HEK293T (cell line): ENCODE measurements at regions not wholly inside any gene's neighbourhood (a gene's known extent, or its start where the extent isn't known, plus 50 kb on each side); places are given as distances from the start of the nearest gene placed in this dataset.

Source experiments
- CTCF ChIA-PET: fragments of 350-600 bp; formaldehyde crosslinking; extraction: SDS; loops from one replicate; lab custom pipeline; 2021; ENCODE audit warnings: antibody characterized with exemption, inconsistent platforms; lab: Yijun Ruan, JAX
- POLR2A ChIA-PET: fragments of 350-600 bp; formaldehyde crosslinking; extraction: SDS; loops from one replicate; lab custom pipeline; 2020; ENCODE audit warnings: antibody characterized with exemption, inconsistent platforms; lab: Yijun Ruan, JAX
- DNase-seq: peaks from one replicate; pipeline ENCODE4 v3.0.0; 2012; ENCODE audit warnings: mixed read lengths; ENCODE audit errors: extremely low spot score
- ARNT ChIP-seq: fragments of 450-650 bp; IDR thresholded peaks from 2 replicates; pipeline ENCODE4 v1.6.1; 2017; ENCODE audit warnings: mild to moderate bottlenecking
- BHLHE40 ChIP-seq: fragments of 450-650 bp; IDR thresholded peaks from 2 replicates; pipeline ENCODE4 v1.6.1; 2016; ENCODE audit warnings: mild to moderate bottlenecking, moderate library complexity, borderline replicate concordance
- CTBP1 ChIP-seq: fragments of 450-650 bp; IDR thresholded peaks from 2 replicates; pipeline ENCODE4 v1.6.1; 2016; ENCODE audit warnings: borderline replicate concordance
- ELF4 ChIP-seq: fragments of 450-650 bp; IDR thresholded peaks from 2 replicates; pipeline ENCODE4 v1.6.1; 2017; ENCODE audit warnings: antibody characterized with exemption
- FOXA1 ChIP-seq: fragments of 450-650 bp; IDR thresholded peaks from 2 replicates; pipeline ENCODE4 v1.6.1; 2016; ENCODE audit warnings: mild to moderate bottlenecking
- FOXK2 ChIP-seq: fragments of 450-650 bp; IDR thresholded peaks from 2 replicates; pipeline ENCODE4 v1.6.1; 2016; ENCODE audit warnings: mild to moderate bottlenecking
- FOXM1 ChIP-seq: fragments of 450-650 bp; IDR thresholded peaks from 2 replicates; pipeline ENCODE4 v1.6.1; 2017; ENCODE audit warnings: mild to moderate bottlenecking, borderline replicate concordance
- HDGF ChIP-seq: fragments of 450-650 bp; IDR thresholded peaks from 2 replicates; pipeline ENCODE4 v1.6.1; 2017; ENCODE audit warnings: antibody characterized with exemption, borderline replicate concordance
- L3MBTL2 ChIP-seq: fragments of 450-650 bp; conservative IDR thresholded peaks from 2 replicates; pipeline ENCODE4 v1.6.1; 2016; ENCODE audit warnings: mild to moderate bottlenecking
- LEF1 ChIP-seq: fragments of 450-650 bp; IDR thresholded peaks from 2 replicates; pipeline ENCODE4 v1.6.1; 2017; ENCODE audit warnings: mild to moderate bottlenecking, borderline replicate concordance
- NFRKB ChIP-seq: fragments of 450-650 bp; IDR thresholded peaks from 2 replicates; pipeline ENCODE4 v1.6.1; 2016; ENCODE audit warnings: mild to moderate bottlenecking, moderate library complexity
- SP1 ChIP-seq: fragments of 450-650 bp; IDR thresholded peaks from 2 replicates; pipeline ENCODE4 v1.6.1; 2017
- SUZ12 ChIP-seq: fragments of 450-650 bp; IDR thresholded peaks from 2 replicates; pipeline ENCODE4 v1.6.1; 2016; ENCODE audit warnings: mild to moderate bottlenecking
- TARDBP ChIP-seq: fragments of 450-650 bp; IDR thresholded peaks from 2 replicates; pipeline ENCODE4 v1.6.1; 2016
- ZNF384 ChIP-seq: fragments of 450-650 bp; IDR thresholded peaks from 2 replicates; pipeline ENCODE4 v1.6.1; 2016
- TF ChIP-seq, protein P1 (sequence below): fragments of 450-650 bp; IDR thresholded peaks from 2 replicates; pipeline ENCODE4 v1.6.1; 2016

DNA sequence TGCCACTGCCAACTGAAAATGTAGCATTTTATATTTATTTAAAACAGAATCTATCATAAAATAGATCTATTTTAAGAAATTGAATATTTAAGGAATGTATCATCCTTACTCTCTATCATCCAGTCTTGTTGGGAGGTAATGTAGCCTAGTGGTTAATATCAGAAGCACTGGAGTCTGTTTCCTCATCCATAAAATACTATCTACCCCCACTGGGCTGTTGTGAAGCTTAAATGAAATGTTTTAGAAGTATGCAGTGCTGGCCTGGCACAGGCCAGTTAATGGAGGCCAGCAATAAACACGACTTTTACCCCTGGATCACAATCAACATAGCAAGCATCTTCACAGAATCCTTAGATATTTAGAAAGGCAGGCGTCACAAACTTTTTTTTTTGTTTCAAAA, 188.0 kb downstream of the CAND1 start:
- CTCF ChIA-PET, result interaction anchor here (0.7 kb wide), 1 partner anchor 746 kb away, joined by 4 read pairs; no protein-coding TSS in a partner anchor
- TF ChIP-seq CTBP1 (no peak), FOXA1 (no peak), TARDBP (no peak), SP1 (no peak), BHLHE40 (no peak), FOXM1 (no peak), HDGF (no peak), SUZ12 (no peak), L3MBTL2 (no peak), LEF1 (no peak), NFRKB (no peak), ELF4 (no peak), FOXK2 (no peak), ARNT (no peak)
- TF ChIP-seq, protein P1, sequence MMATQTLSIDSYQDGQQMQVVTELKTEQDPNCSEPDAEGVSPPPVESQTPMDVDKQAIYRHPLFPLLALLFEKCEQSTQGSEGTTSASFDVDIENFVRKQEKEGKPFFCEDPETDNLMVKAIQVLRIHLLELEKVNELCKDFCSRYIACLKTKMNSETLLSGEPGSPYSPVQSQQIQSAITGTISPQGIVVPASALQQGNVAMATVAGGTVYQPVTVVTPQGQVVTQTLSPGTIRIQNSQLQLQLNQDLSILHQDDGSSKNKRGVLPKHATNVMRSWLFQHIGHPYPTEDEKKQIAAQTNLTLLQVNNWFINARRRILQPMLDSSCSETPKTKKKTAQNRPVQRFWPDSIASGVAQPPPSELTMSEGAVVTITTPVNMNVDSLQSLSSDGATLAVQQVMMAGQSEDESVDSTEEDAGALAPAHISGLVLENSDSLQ, result no peak
- DNase-seq, result no peak
- POLR2A ChIA-PET, result no interaction called here

DNA sequence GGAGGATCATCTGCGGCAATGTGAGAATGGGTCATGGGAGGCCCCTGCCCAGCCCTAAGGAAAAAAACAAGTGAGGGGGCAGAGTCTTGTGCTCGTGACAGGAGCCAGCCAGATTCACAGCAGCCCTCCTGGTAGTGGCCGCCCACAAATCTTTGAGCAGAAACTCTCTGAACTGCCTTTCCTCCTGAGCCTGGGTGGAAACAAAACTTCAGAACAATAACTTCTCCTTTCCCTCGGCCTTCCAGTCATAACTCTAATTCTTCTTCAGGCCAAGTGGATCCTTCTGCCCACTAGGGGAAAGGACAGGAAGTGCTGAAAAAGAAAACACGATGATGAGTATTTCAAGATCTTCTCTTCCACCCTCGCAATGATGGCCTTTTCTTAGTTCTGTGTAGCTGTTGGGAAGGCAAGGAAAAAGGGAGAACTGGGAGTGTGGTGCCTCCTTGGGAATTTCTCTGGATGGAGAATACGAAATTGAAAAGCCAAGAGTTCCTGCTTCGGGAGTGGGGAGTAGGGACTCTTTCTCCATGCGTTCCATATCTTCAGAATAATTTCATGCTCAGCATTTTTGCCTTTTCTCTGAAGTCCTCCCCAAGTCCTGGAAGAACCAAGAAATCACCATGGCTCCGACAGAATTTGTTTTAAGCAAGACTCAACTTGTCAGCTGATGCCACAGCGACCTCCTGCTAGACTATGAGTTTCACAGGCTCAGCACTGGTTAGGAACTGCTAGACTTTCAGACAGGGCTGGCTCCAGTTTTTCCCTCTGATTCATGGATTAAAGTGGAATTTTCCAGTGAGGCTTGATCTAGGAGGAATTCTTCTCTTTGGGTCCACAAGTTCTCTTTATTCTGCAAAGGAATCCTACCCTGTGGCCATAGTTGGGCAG, 188.9 kb downstream of the CAND1 start:
- POLR2A ChIA-PET, result no interaction called here
- no peak for TF ChIP-seq HDGF
- TF ChIP-seq LEF1, result no peak
- no peak for TF ChIP-seq TARDBP
- TF ChIP-seq ELF4, result no peak
- no peak for TF ChIP-seq CTBP1
- no peak for TF ChIP-seq FOXK2
- TF ChIP-seq ZNF384, result no peak
- TF ChIP-seq SP1, result no peak
- TF ChIP-seq FOXA1, result no peak
- no peak for TF ChIP-seq ARNT
- no peak for TF ChIP-seq FOXM1
- no peak for TF ChIP-seq NFRKB
- TF ChIP-seq SUZ12, result no peak
- TF ChIP-seq L3MBTL2, result no peak
- TF ChIP-seq, protein P1, result no peak
- TF ChIP-seq BHLHE40, result no peak

DNA sequence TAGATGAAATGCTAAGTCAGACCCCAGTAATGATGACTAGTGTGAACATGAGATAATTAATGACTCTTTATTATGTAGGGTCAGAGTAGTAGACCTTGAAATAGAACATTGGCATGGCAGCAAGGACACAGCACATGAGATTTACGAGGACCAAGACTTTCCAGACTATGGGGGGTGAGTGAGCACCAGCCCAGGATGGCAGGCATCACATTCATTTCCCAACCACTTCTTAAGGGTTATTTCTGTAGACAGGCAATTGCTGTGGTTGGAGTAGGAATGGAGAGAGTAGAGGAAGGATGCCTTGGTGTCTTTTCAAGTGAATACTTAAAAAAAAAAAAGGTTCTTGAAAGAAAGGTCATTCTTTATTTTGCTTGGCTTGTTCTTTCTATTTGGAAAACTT, 189.4 kb upstream of the DYRK2 start:
- DNase-seq, result no peak
- ChIA-PET CTCF (no interaction called here), POLR2A (no interaction called here)
- TF ChIP-seq FOXM1 (no peak), SP1 (no peak), FOXK2 (no peak), TARDBP (no peak), ELF4 (no peak), ZNF384 (no peak), ARNT (no peak), HDGF (no peak), BHLHE40 (no peak), NFRKB (no peak), FOXA1 (no peak), CTBP1 (no peak), SUZ12 (no peak), L3MBTL2 (no peak), LEF1 (no peak)
- TF ChIP-seq, protein P1, result no peak

More for the DNA sequence above, 188.9 kb downstream of the CAND1 start:
- DNase-seq, result peak; percentile 14
- CTCF ChIA-PET, result no interaction called here

DNA sequence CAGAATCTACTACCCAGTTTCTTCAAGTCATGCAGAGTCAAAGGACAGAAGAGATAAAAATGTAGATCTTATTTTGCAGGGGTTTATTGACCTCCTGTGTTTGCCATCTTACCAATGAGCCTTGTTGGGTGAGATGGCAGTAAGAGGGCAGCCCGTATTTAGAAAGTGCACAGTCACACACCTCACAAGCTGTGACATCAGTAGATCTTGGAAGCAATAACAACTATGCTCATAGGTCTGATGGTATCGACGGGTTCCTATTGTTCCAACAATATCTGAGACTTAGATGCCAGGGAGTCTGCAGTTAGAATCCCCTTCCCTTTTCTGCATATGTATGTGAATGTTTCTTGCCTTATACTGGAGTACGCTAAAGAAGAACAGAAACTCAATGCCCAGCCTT, 189.0 kb upstream of the DYRK2 start:
- CTCF ChIA-PET, result no interaction called here
- POLR2A ChIA-PET, result no interaction called here

DNA sequence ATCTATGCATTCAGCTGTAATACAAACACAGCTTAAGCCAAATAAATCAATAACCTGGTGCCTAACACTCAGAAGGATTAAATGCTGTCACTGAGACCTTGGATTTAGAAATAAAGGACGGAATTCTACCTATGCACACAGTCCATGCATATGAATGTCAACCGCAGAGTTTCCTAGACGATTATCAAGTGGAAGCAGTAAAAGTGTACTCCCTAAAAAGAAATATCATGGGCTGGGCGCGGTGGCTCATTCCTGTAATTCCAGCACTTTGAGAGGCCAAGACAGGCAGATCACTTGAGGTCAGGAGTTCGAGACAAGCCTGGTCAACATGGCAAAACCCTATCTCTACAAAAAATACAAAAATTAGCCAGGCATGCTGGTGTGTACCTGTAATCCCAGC, 188.2 kb upstream of the DYRK2 start:
- POLR2A ChIA-PET, result no interaction called here
- TF ChIP-seq FOXM1 (no peak), CTBP1 (no peak), ARNT (no peak), SP1 (no peak), FOXK2 (no peak), SUZ12 (no peak), LEF1 (no peak), L3MBTL2 (no peak), NFRKB (no peak), BHLHE40 (no peak), TARDBP (no peak), ZNF384 (no peak), HDGF (no peak), FOXA1 (no peak), ELF4 (no peak)
- TF ChIP-seq, protein P1, result no peak
- no peak for DNase-seq
- CTCF ChIA-PET, result no interaction called here

More for the DNA sequence above, 189.0 kb upstream of the DYRK2 start:
- DNase-seq, result no peak
- TF ChIP-seq CTBP1 (no peak), ELF4 (no peak)
